H1 (cell line): ENCODE measurements at regions not wholly inside any gene's neighbourhood (a gene's known extent, or its start where the extent isn't known, plus 50 kb on each side); places are given as distances from the start of the nearest gene placed in this dataset.

Experiments used
- CTCF ChIA-PET: fragments of 300-600 bp; sonication (Branson Sonifier 250); formaldehyde crosslinking; loops from one replicate; lab custom pipeline; 2021; ENCODE audit not compliant: partially characterized antibody; lab: Charles Lee
- POLR2A ChIA-PET: fragments of 300-600 bp; sonication (Branson Sonifier 250); formaldehyde crosslinking; loops from one replicate; lab custom pipeline; 2021; ENCODE audit warnings: inconsistent platforms; ENCODE audit not compliant: partially characterized antibody; lab: Charles Lee
- DNase-seq, 2 experiments: peaks; one replicate each; pipeline versions ENCODE4 v3.0.0 to v3.0.0-alpha.2; 2010 to 2022; ENCODE audit warnings: low spot score in 2 of 2, low read depth in 1 of 2, mixed read lengths in 1 of 2
- FAIRE-seq: peaks from 2 replicates; lab custom pipeline; 2011; peaks lifted over from hg19 to GRCh38; lab: Jason Lieb, UNC
- H2AFZ ChIP-seq: 2 replicates; pipeline ENCODE4 v1.8.1; 2012; ENCODE audit warnings: low read length, inconsistent platforms
- H2AK5ac ChIP-seq: 2 replicates; pipeline ENCODE4 v1.6.1; 2013; ENCODE audit warnings: low read depth, low read length
- H2BK120ac ChIP-seq: replicated peaks from 2 replicates; pipeline ENCODE3; 2013; ENCODE audit warnings: low read depth, low read length, inconsistent platforms
- H2BK12ac ChIP-seq: 2 replicates; pipeline ENCODE4 v1.6.1; 2013; ENCODE audit warnings: low read depth, low read length
- H2BK15ac ChIP-seq: 2 replicates; pipeline ENCODE4 v1.6.1; 2013; ENCODE audit warnings: low read length
- H2BK20ac ChIP-seq: 2 replicates; pipeline ENCODE4 v1.6.1; 2013; ENCODE audit warnings: low read length
- H2BK5ac ChIP-seq: 2 replicates; pipeline ENCODE4 v1.6.1; 2013; ENCODE audit warnings: low read depth, low read length
- H3K14ac ChIP-seq: 2 replicates; pipeline ENCODE4 v1.6.1; 2013; ENCODE audit warnings: inconsistent platforms; ENCODE audit not compliant: insufficient read length
- H3K18ac ChIP-seq: 2 replicates; pipeline ENCODE4 v1.6.1; 2013; ENCODE audit warnings: low read length; ENCODE audit errors: extremely low read depth
- H3K23ac ChIP-seq: 2 replicates; pipeline ENCODE4 v1.6.1; 2013; ENCODE audit warnings: inconsistent platforms; ENCODE audit not compliant: insufficient read length
- H3K23me2 ChIP-seq: 2 replicates; pipeline ENCODE4 v1.6.1; 2013; ENCODE audit warnings: low read depth, low read length
- H3K27ac ChIP-seq: 2 replicates; pipeline ENCODE4 v1.6.1; 2011; ENCODE audit warnings: low read depth, low read length, inconsistent platforms
- H3K27me3 ChIP-seq, 4 experiments: replicated peaks in 1 of 4; 1 replicate in 1 of 4; 2 replicates in 3 of 4; pipeline versions ENCODE4 v1.6.1 to v1.8.1; 2011 to 2013; ENCODE audit warnings: low read length in 3 of 4, mild to moderate bottlenecking in 3 of 4, inconsistent platforms in 2 of 4, mixed read lengths in 2 of 4, moderate library complexity in 1 of 4; ENCODE audit not compliant: control insufficient read depth in 3 of 4, insufficient read depth in 3 of 4; ENCODE audit errors: extremely low read depth in 1 of 4
- H3K36me3 ChIP-seq, 4 experiments: 2 replicates each; pipeline versions ENCODE4 v1.6.1 to v1.8.1; 2011 to 2013; ENCODE audit warnings: mild to moderate bottlenecking in 4 of 4, low read length in 3 of 4, moderate library complexity in 2 of 4, control low read depth in 1 of 4, inconsistent platforms in 1 of 4; ENCODE audit not compliant: insufficient read depth in 4 of 4, control insufficient read depth in 2 of 4
- H3K4ac ChIP-seq: replicated peaks from 2 replicates; pipeline ENCODE3; 2013; ENCODE audit warnings: low read length, low read depth, mixed read lengths, inconsistent platforms; ENCODE audit not compliant: insufficient read length
- H3K4me1 ChIP-seq, 4 experiments: replicated peaks in 1 of 4; 1 replicate in 1 of 4; 2 replicates in 3 of 4; pipeline versions ENCODE4 v1.6.1 to v1.8.1; 2011 to 2013; ENCODE audit warnings: low read length in 3 of 4, inconsistent platforms in 2 of 4, mixed read lengths in 1 of 4; ENCODE audit not compliant: insufficient read depth in 4 of 4, control insufficient read depth in 3 of 4
- H3K4me2 ChIP-seq, 2 experiments: 2 replicates each; pipeline versions ENCODE4 v1.6.1 to v1.8.1; 2011 to 2013; ENCODE audit warnings: low read depth in 2 of 2, low read length in 2 of 2, control low read depth in 1 of 2, inconsistent platforms in 1 of 2, mild to moderate bottlenecking in 1 of 2; ENCODE audit not compliant: insufficient read depth in 1 of 2
- H3K4me3 ChIP-seq, 4 experiments: fragments of 200-600, 300-600 bp in 1 of 4; sonication (generic), shearing (Covaris generic), sonication (Bioruptor Twin) in 1 of 4; 2 replicates each; pipeline versions ENCODE4 v1.5.1 to v1.8.1; 2011 to 2016; ENCODE audit warnings: low read length in 4 of 4, low read depth in 3 of 4, control low read depth in 2 of 4, inconsistent platforms in 2 of 4, mild to moderate bottlenecking in 2 of 4, mixed read lengths in 1 of 4, moderate library complexity in 1 of 4; ENCODE audit not compliant: insufficient read depth in 2 of 4; ENCODE audit errors: extremely low read depth in 1 of 4
- H3K56ac ChIP-seq: replicated peaks from 2 replicates; pipeline ENCODE3; 2013; ENCODE audit warnings: low read depth, mild to moderate bottlenecking, mixed read lengths, low read length, inconsistent platforms; ENCODE audit not compliant: insufficient read length
- H3K79me1 ChIP-seq: 2 replicates; pipeline ENCODE4 v1.6.1; 2013; ENCODE audit warnings: low read depth, low read length, control low read depth
- H3K79me2 ChIP-seq, 2 experiments: 2 replicates each; pipeline versions ENCODE4 v1.6.1 to v1.8.1; 2012 to 2013; ENCODE audit warnings: low read length in 2 of 2, mild to moderate bottlenecking in 2 of 2, inconsistent platforms in 1 of 2; ENCODE audit not compliant: insufficient read depth in 2 of 2, control insufficient read depth in 1 of 2
- H3K9ac ChIP-seq, 4 experiments: replicated peaks in 1 of 4; 1 replicate in 1 of 4; 2 replicates in 3 of 4; pipeline versions ENCODE4 v1.6.1 to v1.8.1; 2011 to 2013; ENCODE audit warnings: low read depth in 3 of 4, low read length in 3 of 4, control low read depth in 2 of 4, mild to moderate bottlenecking in 2 of 4, moderate library complexity in 2 of 4, inconsistent platforms in 1 of 4; ENCODE audit errors: extremely low read depth in 1 of 4
- H3K9me3 ChIP-seq, 2 experiments: 2 replicates each; pipeline versions ENCODE4 v1.6.1 to v1.8.1; 2012 to 2013; ENCODE audit warnings: mild to moderate bottlenecking in 2 of 2, moderate library complexity in 2 of 2, control low read depth in 1 of 2, inconsistent platforms in 1 of 2, low read depth in 1 of 2, low read length in 1 of 2, mixed read lengths in 1 of 2; ENCODE audit not compliant: insufficient read depth in 2 of 2
- H4K20me1 ChIP-seq, 2 experiments: replicated peaks in 1 of 2; 2 replicates each; pipeline versions ENCODE3 to v1.8.1; 2011 to 2013; ENCODE audit warnings: inconsistent platforms in 2 of 2, low read length in 2 of 2, mild to moderate bottlenecking in 1 of 2; ENCODE audit not compliant: insufficient read depth in 2 of 2, control insufficient read depth in 1 of 2
- H4K5ac ChIP-seq: 2 replicates; pipeline ENCODE4 v1.6.1; 2013; ENCODE audit warnings: low read length, low read depth, mixed read lengths, inconsistent platforms; ENCODE audit not compliant: insufficient read length
- H4K8ac ChIP-seq: 2 replicates; pipeline ENCODE4 v1.8.0; 2013; ENCODE audit warnings: mild to moderate bottlenecking, moderate library complexity, low read length, inconsistent platforms; ENCODE audit not compliant: insufficient read depth; ENCODE audit errors: extremely low read depth
- H4K91ac ChIP-seq: replicated peaks from 2 replicates; pipeline ENCODE3; 2013; ENCODE audit warnings: low read length, mixed read lengths, inconsistent platforms; ENCODE audit not compliant: insufficient read length
- GABPA ChIP-seq: IDR thresholded peaks from 2 replicates; pipeline ENCODE4 v1.6.1; 2011; ENCODE audit warnings: mild to moderate bottlenecking, low read length, moderate library complexity, borderline replicate concordance; ENCODE audit not compliant: insufficient read depth
- WGBS, 2 experiments: shearing (Covaris generic) in 1 of 2; methylation state at CpG; one replicate each; pipeline versions ENCODE4 v1.1.6 to v1.1.7; 2013 to 2015; ENCODE audit warnings: low lambda C conversion rate in 2 of 2, mixed read lengths in 2 of 2, inconsistent platforms in 1 of 2, low coverage in 1 of 2, missing lambda C conversion rate in 1 of 2; ENCODE audit not compliant: insufficient replicate concordance in 2 of 2, insufficient coverage in 1 of 2, insufficient read length in 1 of 2; ENCODE audit errors: extremely low coverage in 1 of 2, missing lambda C conversion rate in 1 of 2; 5-methylcytosine and 5-hydroxymethylcytosine counted together

- no peak overlapping the region for H2BK12ac ChIP-seq
- no peak overlapping the region for H4K8ac ChIP-seq
- no peak for FAIRE-seq
- H2AK5ac ChIP-seq, result no peak overlapping the region
- H3K79me2 ChIP-seq, result no peaks in the 10 kb centered on the region
- H3K23ac ChIP-seq, result no peak overlapping the region
- no peaks in the 10 kb centered on the region for H4K20me1 ChIP-seq
- no peaks in the 10 kb centered on the region for H3K79me1 ChIP-seq
- no peak overlapping the region for H4K5ac ChIP-seq
- no peak overlapping the region for H3K9ac ChIP-seq
- ChIA-PET POLR2A (no interaction called here), CTCF (no interaction called here)
- H3K27ac ChIP-seq, result no peak overlapping the region
- H3K14ac ChIP-seq, result no peak overlapping the region
- 92% methylated on average over 10 of the region's 10 CpGs; no CpG with 5 or more reads in 1 of the 2 experiments for WGBS, 2 experiments
- no peak overlapping the region for H2BK120ac ChIP-seq
- H3K4me2 ChIP-seq, result no peak overlapping the region
- TF ChIP-seq GABPA, result no peak
- no peak overlapping the region for H3K4me3 ChIP-seq
- no peaks in the 10 kb centered on the region; the same call in 1 of the 2 replicates for H3K23me2 ChIP-seq
- H3K4me1 ChIP-seq, result peaks cover 0 to 2% (median 0%) of the 10 kb centered on the region in 4 experiments; a peak in 1 of 7 replicates
- H2AFZ ChIP-seq, result no peak overlapping the region
- H3K9me3 ChIP-seq, result no peaks in the 10 kb centered on the region
- no peak overlapping the region for H2BK20ac ChIP-seq
- no peaks in the 10 kb centered on the region for H3K36me3 ChIP-seq
- H3K56ac ChIP-seq, result no peak overlapping the region
- no peaks in the 10 kb centered on the region for H3K27me3 ChIP-seq
- no peak overlapping the region for H3K18ac ChIP-seq
- no peak for DNase-seq
- no peak overlapping the region for H4K91ac ChIP-seq
- no peak overlapping the region for H3K4ac ChIP-seq
- no peak overlapping the region for H2BK5ac ChIP-seq
- no peak overlapping the region for H2BK15ac ChIP-seq
Measured at GRCh38 chr2:45267062-45267792, 258.0 kb upstream of the SIX2 start.
